Cardiac fibroblast (primary cell): ENCODE measurements at regions not wholly inside any gene's neighbourhood (a gene's known extent, or its start where the extent isn't known, plus 50 kb on each side); places are given as distances from the start of the nearest gene placed in this dataset.

Source experiments
- DNase-seq, 2 donors: peaks; one replicate each; pipeline versions ENCODE4 v3.0.0 to v3.0.0-alpha.2; 2010; ENCODE audit warnings: low read depth in 2 of 2
- H3K4me3 ChIP-seq, 2 donors: replicated peaks in 1 of 2; 1 replicate in 1 of 2; 2 replicates in 1 of 2; pipeline ENCODE4 v1.5.1; 2011; ENCODE audit warnings: low read depth in 2 of 2, low read length in 2 of 2, mild to moderate bottlenecking in 2 of 2, moderate library complexity in 1 of 2
- TF ChIP-seq, protein P1 (sequence below): IDR thresholded peaks from one replicate; pipeline ENCODE4 v1.5.1; 2011; ENCODE audit warnings: low read depth, mild to moderate bottlenecking, low read length, inconsistent platforms

GRCh38 chr7:131265227-131265626, 62.4 kb upstream of the MKLN1 start:
- H3K4me3 ChIP-seq, result no peak overlapping the region
- TF ChIP-seq, protein P1, sequence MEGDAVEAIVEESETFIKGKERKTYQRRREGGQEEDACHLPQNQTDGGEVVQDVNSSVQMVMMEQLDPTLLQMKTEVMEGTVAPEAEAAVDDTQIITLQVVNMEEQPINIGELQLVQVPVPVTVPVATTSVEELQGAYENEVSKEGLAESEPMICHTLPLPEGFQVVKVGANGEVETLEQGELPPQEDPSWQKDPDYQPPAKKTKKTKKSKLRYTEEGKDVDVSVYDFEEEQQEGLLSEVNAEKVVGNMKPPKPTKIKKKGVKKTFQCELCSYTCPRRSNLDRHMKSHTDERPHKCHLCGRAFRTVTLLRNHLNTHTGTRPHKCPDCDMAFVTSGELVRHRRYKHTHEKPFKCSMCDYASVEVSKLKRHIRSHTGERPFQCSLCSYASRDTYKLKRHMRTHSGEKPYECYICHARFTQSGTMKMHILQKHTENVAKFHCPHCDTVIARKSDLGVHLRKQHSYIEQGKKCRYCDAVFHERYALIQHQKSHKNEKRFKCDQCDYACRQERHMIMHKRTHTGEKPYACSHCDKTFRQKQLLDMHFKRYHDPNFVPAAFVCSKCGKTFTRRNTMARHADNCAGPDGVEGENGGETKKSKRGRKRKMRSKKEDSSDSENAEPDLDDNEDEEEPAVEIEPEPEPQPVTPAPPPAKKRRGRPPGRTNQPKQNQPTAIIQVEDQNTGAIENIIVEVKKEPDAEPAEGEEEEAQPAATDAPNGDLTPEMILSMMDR, result no peak
- DNase-seq, result no peak

- H3K4me3 ChIP-seq, result no peak overlapping the region
- TF ChIP-seq, protein P1, result no peak
- no peak for DNase-seq
Measured at GRCh38 chr7:131267631-131268030, 60.0 kb upstream of the MKLN1 start.

GRCh38 chr7:131268906-131269305, 58.8 kb upstream of the MKLN1 start:
- no peak for DNase-seq
- no peak overlapping the region for H3K4me3 ChIP-seq
- TF ChIP-seq, protein P1, result no peak

GRCh38 chr7:131272086-131272485, 55.6 kb upstream of the MKLN1 start:
- TF ChIP-seq, protein P1, result no peak
- DNase-seq, result no peak
- no peak overlapping the region for H3K4me3 ChIP-seq

GRCh38 chr7:131274986-131275385, 52.7 kb upstream of the MKLN1 start:
- DNase-seq, result no peak
- no peak overlapping the region for H3K4me3 ChIP-seq
- TF ChIP-seq, protein P1, result no peak

DNA sequence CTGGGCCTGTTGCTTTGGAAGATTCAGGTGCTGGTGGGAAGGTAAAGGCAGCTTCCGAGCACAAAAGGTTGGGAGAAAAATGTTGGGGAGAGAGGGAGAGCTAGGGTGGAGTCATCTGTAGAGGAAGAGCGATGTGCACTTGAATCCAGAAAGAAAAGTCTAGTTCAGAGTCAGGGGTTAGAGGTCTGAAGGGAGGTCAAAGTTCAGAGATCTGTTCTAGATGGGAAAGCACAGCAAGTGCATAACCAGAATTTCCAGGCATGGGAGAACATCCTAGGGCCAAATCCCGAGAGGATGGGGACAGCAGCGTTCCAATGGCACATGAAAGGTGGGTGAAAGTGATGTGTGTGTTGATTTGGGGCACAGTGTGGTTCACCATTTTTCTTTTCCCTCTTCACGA, 51.5 kb upstream of the MKLN1 start:
- no peak overlapping the region for H3K4me3 ChIP-seq
- no peak for DNase-seq
- TF ChIP-seq, protein P1, result no peak

DNA sequence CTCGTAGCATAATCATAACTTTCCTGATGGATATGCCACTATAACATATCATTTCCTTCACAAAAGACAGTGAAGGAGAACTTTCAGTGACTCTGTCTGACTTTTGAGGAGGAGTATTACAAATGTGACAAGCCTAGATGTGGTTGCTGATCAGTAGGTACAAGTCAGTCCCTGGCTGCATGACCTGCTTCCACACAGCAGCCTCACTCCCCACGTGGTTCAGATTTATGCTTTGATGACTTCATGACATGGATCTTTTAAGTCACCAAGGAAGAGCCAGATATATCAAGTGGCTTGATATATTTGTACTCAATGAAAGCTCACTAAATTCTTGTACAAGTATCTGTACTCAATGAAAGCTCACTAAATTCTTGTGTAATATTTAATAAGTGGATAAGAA, 50.9 kb upstream of the MKLN1 start:
- no peak for DNase-seq
- TF ChIP-seq, protein P1, result no peak
- no peak overlapping the region for H3K4me3 ChIP-seq
